ENCODE measurements at regions not wholly inside any gene's neighbourhood (a gene's known extent, or its start where the extent isn't known, plus 50 kb on each side); places are given as distances from the start of the nearest gene placed in this dataset.

GRCh38 chr2:75954761-75955160, 244.0 kb upstream of the GCFC2 start:
- TF ChIP-seq CTCF (IDR thresholded peaks at IDR 0.05 in 2 of 3, conservative IDR thresholded peaks at IDR 0.05 in 1 of 3; ENCODE audit: borderline replicate concordance in 1 of 3, insufficient read depth in 1 of 3, low read depth in 2 of 3, low read length in 2 of 3) (no peak), POLR2A (IDR thresholded peaks at IDR 0.05; ENCODE audit: borderline replicate concordance, extremely low read depth, insufficient read depth, insufficient read length) (no peak), REST (IDR thresholded peaks at IDR 0.05; ENCODE audit: low read depth) (no peak), EZH2 (IDR thresholded peaks at IDR 0.05) (no peak), EGR1 (IDR thresholded peaks at IDR 0.05; ENCODE audit: low read depth) (no peak), RAD21 (IDR thresholded peaks at IDR 0.05; ENCODE audit: low read depth) (no peak), ELF1 (IDR thresholded peaks at IDR 0.05; ENCODE audit: borderline replicate concordance, low read depth) (no peak), YY1 (IDR thresholded peaks at IDR 0.05; ENCODE audit: extremely low read depth, insufficient replicate concordance, low read depth, low read length) (no peak), POLR2AphosphoS5 (IDR thresholded peaks at IDR 0.05; ENCODE audit: low read depth, low read length) (no peak)
